Right lobe of liver (tissue), 6 donors: ENCODE measurements at regions not wholly inside any gene's neighbourhood (a gene's known extent, or its start where the extent isn't known, plus 50 kb on each side); places are given as distances from the start of the nearest gene placed in this dataset.
A peak's percentile ranks its signal among the peaks of the same experiment; 100 is the strongest.

ENCODE experiments used
- ATAC-seq, 4 donors: fragments of 200-7000 bp; cut with Tn5 transposase; one replicate each; pipeline ENCODE4 v1.9.1; 2020; ENCODE audit warnings: mild to moderate bottlenecking in 4 of 4, moderate library complexity in 4 of 4
- DNase-seq, 3 donors: peaks; one replicate each; pipeline ENCODE4 v3.0.0-alpha.2; 2020
- H3K27ac ChIP-seq, 3 donors: fragments of 200-600 bp; one replicate each; pipeline ENCODE4 v1.8.0; 2022
- H3K27me3 ChIP-seq, 2 donors: fragments of 200-600 bp; one replicate each; pipeline ENCODE4 v1.8.0; 2022
- H3K36me3 ChIP-seq, 4 donors: fragments of 200-600 bp; sonication (generic) in 1 of 4; one replicate each; pipeline versions ENCODE4 v1.5.1 to v1.8.0; 2017 to 2022; ENCODE audit warnings: control low read depth in 1 of 4
- H3K4me1 ChIP-seq, 4 donors: fragments of 200-600 bp; sonication (generic) in 1 of 4; one replicate each; pipeline versions ENCODE4 v1.5.1 to v1.8.0; 2017 to 2022; ENCODE audit warnings: control low read depth in 1 of 4
- H3K4me3 ChIP-seq, 3 donors: fragments of 200-600 bp; one replicate each; pipeline ENCODE4 v1.8.0; 2022
- H3K9me3 ChIP-seq, 4 donors: fragments of 200-600 bp; sonication (generic) in 1 of 4; one replicate each; pipeline versions ENCODE4 v1.5.1 to v1.8.0; 2017 to 2022; ENCODE audit warnings: control low read depth in 1 of 4
- POLR2A ChIP-seq: fragments of 450-650 bp; IDR thresholded peaks from one replicate; pipeline ENCODE4 v1.6.1; 2017; ENCODE audit warnings: antibody characterized with exemption, mild to moderate bottlenecking
- WGBS: methylation state at CpG from one replicate; pipeline ENCODE4 v1.1.6; 2018; ENCODE audit warnings: low coverage, low lambda C conversion rate; ENCODE audit not compliant: insufficient coverage; ENCODE audit errors: missing lambda C conversion rate; 5-methylcytosine and 5-hydroxymethylcytosine counted together
- intact Hi-C, 2 donors: fragments of 100-400 bp; cut with DNase I; formaldehyde crosslinking; loops; one replicate each; pipeline versions ENCODE4 v1.11.2 to v1.14.1; 2022
- TF ChIP-seq, protein P1 (sequence below), 4 donors: fragments of 200-600 bp in 3 of 4; fragments of 450-650 bp in 1 of 4; IDR thresholded peaks; one replicate each; pipeline versions ENCODE4 v1.5.1 to v1.8.0; 2016 to 2022; ENCODE audit warnings: antibody characterized with exemption in 4 of 4, mild to moderate bottlenecking in 2 of 4
- donor health status: DM: no; HTN: yes; CAD: no.
- donor health status: DM: no; HTN: no; CAD: no.
- donor health status: DM: no; HTN: no; CAD: no.
- donor health status: DM: no; HTN: yes; CAD: no.
- donor health status: DM: no; HTN: yes; CAD: no.

- Histone ChIP-seq H3K27ac (no peak overlapping the region), H3K27me3 (no peaks in the 10 kb centered on the region), H3K36me3 (no peaks in the 10 kb centered on the region), H3K9me3 (no peaks in the 10 kb centered on the region), H3K4me1 (no peaks in the 10 kb centered on the region), H3K4me3 (no peak overlapping the region)
- TF ChIP-seq, protein P1, sequence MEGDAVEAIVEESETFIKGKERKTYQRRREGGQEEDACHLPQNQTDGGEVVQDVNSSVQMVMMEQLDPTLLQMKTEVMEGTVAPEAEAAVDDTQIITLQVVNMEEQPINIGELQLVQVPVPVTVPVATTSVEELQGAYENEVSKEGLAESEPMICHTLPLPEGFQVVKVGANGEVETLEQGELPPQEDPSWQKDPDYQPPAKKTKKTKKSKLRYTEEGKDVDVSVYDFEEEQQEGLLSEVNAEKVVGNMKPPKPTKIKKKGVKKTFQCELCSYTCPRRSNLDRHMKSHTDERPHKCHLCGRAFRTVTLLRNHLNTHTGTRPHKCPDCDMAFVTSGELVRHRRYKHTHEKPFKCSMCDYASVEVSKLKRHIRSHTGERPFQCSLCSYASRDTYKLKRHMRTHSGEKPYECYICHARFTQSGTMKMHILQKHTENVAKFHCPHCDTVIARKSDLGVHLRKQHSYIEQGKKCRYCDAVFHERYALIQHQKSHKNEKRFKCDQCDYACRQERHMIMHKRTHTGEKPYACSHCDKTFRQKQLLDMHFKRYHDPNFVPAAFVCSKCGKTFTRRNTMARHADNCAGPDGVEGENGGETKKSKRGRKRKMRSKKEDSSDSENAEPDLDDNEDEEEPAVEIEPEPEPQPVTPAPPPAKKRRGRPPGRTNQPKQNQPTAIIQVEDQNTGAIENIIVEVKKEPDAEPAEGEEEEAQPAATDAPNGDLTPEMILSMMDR (IDR thresholded peaks at IDR 0.05): no peak
- TF ChIP-seq POLR2A: no peak
- no peak for ATAC-seq
- intact Hi-C loops: no loop called here
- no peak for DNase-seq
- 100% methylated on average over 1 of the region's 3 CpGs for WGBS
Measured at GRCh38 chr9:124105266-124105665, 93.7 kb downstream of the LHX2 start.

GRCh38 chr9:124108216-124108615, 96.6 kb downstream of the LHX2 start:
- Histone ChIP-seq H3K4me3 (no peak overlapping the region), H3K4me1 (no peaks in the 10 kb centered on the region), H3K36me3 (no peaks in the 10 kb centered on the region), H3K27ac (no peak overlapping the region), H3K9me3 (no peaks in the 10 kb centered on the region), H3K27me3 (no peaks in the 10 kb centered on the region)
- no peak for ATAC-seq
- no peak for TF ChIP-seq POLR2A
- TF ChIP-seq, protein P1 (IDR thresholded peaks at IDR 0.05): no peak
- 78% methylated on average over 2 of the region's 6 CpGs for WGBS
- intact Hi-C loops: no loop called here
- DNase-seq: no peak

DNA sequence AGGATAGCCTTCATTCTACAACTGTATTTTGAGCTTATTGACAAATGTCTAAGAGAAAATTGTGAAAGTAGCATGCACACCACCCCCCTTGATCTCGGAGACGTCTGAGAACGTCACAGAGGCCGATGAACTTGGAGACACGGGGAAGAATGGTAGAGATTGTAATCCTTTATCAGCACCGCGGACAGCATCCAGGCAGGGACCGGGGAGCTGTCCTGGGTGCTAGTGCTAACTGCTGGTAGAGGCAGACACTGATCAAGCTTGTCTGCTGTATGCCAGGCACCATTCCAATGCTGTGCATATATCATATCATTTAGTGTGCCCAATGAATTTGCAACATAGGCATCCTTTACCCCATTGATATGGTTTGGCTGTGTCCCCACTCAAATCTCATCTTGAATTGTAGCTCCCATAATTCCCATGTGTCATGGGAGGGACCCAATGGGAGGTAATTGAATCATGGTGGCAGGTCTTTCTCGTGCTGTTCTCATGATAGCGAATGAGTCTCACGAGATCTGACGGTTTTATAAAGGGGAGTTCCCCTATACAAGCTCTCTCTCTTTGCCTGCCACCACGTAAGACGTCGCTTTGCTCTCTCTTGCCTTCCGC, 98.8 kb downstream of the LHX2 start:
- Histone ChIP-seq H3K27ac (no peak overlapping the region), H3K36me3 (no peaks in the 10 kb centered on the region), H3K4me3 (no peak overlapping the region), H3K27me3 (no peaks in the 10 kb centered on the region), H3K9me3 (no peaks in the 10 kb centered on the region), H3K4me1 (no peaks in the 10 kb centered on the region)
- TF ChIP-seq POLR2A: no peak
- TF ChIP-seq, protein P1 (IDR thresholded peaks at IDR 0.05): no peak
- WGBS: 43% methylated on average over 12 of the region's 16 CpGs
- intact Hi-C loops: no loop called here
- ATAC-seq (peak; percentile 47 to 88 (median 77)), DNase-seq (peak in 1 of 3 donors; percentile 44)

DNA sequence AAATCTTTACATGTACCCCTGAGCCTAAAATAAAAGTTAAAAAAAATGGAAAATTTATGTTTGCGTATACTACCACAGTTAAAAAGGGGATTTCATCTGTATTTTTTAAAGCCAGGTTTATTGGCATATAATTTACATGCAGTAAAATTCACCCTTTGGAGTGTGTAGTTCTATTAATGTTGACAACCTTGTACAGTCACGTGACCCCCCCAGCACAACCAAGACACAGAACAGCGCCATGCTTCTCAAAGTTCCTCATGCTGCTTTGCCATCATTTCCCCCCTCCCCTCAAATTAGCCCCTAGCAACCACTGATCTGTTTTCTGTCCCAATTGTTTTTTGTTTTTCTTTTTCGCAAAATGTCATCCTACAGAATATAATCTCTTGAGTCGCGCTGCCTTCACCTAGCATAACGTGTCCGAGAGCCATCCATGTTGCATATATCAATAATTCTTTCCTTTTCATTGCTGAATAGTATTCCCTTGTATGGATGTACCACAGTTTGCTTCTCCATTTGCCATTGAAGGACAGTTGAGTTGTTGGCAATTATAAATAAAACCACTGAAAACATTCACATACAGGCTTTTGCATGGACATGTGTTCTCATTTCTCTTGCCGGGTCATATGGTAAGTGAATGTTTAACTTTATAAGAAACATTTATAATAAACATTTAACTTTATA, 105.3 kb downstream of the LHX2 start:
- no peaks in the 10 kb centered on the region for H3K36me3 ChIP-seq
- DNase-seq (no peak), ATAC-seq (no peak)
- 81% methylated on average over 9 of the region's 9 CpGs for WGBS
- H3K27me3 ChIP-seq: no peaks in the 10 kb centered on the region
- no peaks in the 10 kb centered on the region for H3K9me3 ChIP-seq
- no peak overlapping the region for H3K4me3 ChIP-seq
- H3K4me1 ChIP-seq: no peaks in the 10 kb centered on the region
- intact Hi-C loops: no loop called here
- TF ChIP-seq POLR2A: no peak
- TF ChIP-seq, protein P1 (IDR thresholded peaks at IDR 0.05): no peak
- H3K27ac ChIP-seq: no peak overlapping the region
